GM18499 (cell line): ENCODE measurements at regions not wholly inside any gene's neighbourhood (a gene's known extent, or its start where the extent isn't known, plus 50 kb on each side); places are given as distances from the start of the nearest gene placed in this dataset.

Source experiments
- ATAC-seq: cut with Tn5 transposase; IDR thresholded peaks from one replicate; pipeline ENCODE4 v1.9.1; 2021; ENCODE audit warnings: moderate number of reproducible peaks; ENCODE audit not compliant: insufficient read depth, unreplicated experiment

DNA sequence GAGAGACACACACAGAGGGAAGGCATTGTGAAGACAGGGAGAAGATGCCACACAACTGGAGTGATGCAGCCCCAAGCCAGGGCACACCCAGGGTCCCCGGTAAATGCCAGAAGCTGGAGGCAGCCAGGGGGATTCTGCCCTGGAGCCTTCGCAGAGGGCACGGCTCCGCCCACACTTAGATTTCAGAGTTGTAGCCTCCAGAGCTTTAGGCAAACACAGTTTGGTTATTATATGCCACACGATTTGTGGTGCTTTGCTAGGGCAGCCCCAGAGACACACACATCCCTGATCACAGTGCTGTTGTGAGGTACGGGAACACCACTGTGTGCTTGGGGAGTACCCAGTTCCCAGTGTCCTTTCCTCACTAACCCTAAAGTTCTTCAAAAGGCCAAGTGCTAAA is 280.6 kb downstream of the SMOC2 start:
- ATAC-seq = no peak

DNA sequence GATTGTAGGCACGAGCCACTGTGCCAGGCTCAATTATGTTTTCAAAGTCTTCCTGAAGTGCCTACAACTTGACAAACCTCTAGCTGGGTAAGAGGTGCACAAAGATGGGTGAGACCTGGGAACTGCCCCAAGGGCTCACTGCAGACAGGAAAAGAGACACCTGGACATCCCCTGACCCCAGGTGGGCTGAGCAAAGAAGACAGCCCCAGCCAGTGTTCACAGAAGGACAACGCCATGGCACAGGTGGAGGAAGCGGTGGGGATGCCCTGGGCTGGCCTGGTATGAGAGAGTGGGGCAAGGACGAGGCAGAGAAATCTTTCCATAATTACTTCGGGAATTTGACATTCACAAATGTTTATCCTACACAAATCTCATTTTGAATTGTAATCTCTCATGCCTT is 278.9 kb downstream of the SMOC2 start:
- no peak for ATAC-seq

- no peak for ATAC-seq
Measured at GRCh38 chr6:168718821-168719475, 278.0 kb downstream of the SMOC2 start.
